ENCODE measurements at regions not wholly inside any gene's neighbourhood (a gene's known extent, or its start where the extent isn't known, plus 50 kb on each side); places are given as distances from the start of the nearest gene placed in this dataset.

GRCh38 chr17:13753154-13753553, 151.4 kb upstream of the HS3ST3A1 start:
- TF ChIP-seq CTCF (IDR thresholded peaks at IDR 0.05; ENCODE audit: insufficient read depth, low read depth, low read length) (no peak), EZH2 (IDR thresholded peaks at IDR 0.05; ENCODE audit: insufficient read depth, low read length) (no peak)
